ENCODE measurements at regions not wholly inside any gene's neighbourhood (a gene's known extent, or its start where the extent isn't known, plus 50 kb on each side); places are given as distances from the start of the nearest gene placed in this dataset.
"Not testable (repeated sequence)": the region's sequence is repeated elsewhere in the genome, so short reads cannot be mapped to it uniquely, and the experiment has no call there.

DNA sequence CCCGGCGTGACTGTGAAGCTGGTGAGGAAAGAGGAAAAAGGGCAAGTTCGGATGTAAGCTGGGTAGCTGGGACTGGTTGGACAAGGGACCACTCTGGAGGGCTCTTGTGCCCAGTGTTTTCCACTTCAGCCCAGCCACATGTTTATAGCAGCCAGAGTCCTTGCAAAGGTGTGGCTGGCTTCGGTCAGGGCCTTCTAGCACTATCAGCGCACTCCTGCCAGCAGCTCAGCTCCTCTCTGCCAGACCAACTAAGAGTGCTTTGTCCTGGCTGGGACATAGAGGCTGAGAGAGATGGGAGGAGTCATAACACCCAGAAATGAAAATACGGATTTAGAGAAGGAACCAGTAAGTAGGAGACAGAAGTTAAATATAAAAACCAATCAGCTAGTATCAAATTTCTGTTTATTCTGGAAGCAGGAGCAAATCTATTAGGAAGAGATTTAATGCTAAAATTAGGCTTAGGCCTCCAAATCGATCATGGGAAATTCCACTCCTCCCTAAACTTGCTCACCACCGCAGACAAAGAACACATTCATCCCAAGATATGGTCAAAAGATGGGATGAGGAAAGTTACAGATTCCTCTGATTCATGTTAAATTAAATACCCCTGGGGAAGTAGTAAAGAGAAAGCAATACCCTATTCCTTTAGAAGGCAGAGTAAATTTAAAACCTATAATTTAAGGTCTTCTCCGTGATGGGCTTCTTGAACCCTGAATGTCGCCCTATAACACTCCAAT, 135.0 kb downstream of the RALA start:
- DNase-seq (ENCODE audit: low read depth in 2 of 2), result no peak

DNA sequence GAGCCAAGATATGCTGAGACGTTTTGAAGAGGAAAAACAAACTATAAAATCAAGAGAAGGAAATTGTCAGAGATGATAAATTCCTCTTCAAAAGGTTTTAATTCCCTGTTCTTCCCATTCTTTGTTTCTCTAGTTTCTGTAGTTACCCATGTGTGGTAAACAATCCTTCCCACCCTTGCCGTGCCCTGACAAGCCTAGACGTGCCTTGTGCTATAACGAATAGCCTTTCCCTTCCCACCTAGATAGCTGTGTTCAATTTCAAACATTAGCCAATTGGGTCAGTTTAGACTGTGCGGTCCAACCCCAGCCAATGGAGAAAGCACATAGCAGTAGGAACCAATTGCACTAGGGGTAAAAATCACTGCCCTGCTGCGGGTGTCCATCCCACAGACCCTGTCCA, 138.1 kb downstream of the RALA start:
- no peak for DNase-seq (ENCODE audit: low read depth in 2 of 2)

DNA sequence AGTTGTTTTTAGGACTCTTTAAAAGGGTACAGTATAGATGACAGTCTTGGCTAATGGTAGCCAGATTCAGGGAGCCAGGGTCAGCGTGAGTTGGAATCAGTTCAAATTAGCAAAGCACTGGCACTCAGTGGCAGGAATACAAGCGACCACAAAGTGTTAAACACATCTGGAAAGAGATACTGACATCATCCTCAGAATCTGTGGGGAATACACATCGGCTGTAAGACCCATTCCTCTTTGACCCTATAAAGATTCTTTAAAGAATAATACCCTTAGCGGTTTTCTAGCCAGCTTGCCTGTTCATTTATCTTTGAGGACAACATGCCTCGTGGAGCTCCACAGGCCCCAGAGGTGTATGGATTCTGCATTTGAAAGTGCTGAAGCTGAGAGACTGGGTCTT, 139.1 kb downstream of the RALA start:
- not testable (repeated sequence) for DNase-seq (ENCODE audit: low read depth in 2 of 2)

DNA sequence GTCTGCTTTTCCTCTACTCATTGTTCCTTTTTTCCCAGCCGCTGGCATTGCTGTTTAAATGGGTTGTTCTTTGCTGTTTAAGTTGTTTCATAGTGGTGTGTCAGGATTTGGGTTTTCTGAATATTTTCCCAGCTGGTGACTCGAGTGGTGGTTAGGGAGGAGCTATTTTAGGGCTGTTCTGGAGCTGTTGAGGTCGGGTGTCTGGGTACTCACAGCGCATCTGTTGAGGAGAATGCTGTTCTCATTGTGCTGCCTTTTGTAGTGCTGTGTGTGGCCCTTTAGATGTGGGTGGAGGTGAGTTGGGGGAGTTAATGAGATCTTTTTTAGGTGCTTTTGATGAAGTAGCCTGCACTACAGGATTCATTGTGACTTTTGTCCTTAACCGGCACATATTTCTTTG, 139.5 kb downstream of the RALA start:
- not testable (repeated sequence) for DNase-seq (ENCODE audit: low read depth in 2 of 2)

DNA sequence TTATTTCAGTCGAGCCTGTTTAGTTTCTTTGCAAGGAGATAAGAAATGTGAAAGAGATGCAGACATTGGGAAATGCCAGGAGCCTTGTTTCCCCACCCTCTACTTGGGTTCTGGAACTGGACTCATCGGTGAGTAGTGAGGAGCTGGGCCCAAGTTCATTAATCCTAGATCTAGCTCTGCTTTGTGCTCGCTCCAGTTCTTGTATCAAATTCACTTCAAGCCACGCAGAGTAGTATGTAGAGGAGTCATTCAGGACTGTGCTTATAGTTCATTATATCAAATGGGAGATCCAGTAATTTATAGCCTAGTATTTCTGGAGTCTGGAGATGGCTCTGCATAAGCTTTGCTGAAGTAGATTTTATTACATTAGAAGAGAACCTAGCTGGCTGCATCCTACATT, 142.5 kb downstream of the RALA start:
- not testable (repeated sequence) for DNase-seq (ENCODE audit: low read depth in 2 of 2)

DNA sequence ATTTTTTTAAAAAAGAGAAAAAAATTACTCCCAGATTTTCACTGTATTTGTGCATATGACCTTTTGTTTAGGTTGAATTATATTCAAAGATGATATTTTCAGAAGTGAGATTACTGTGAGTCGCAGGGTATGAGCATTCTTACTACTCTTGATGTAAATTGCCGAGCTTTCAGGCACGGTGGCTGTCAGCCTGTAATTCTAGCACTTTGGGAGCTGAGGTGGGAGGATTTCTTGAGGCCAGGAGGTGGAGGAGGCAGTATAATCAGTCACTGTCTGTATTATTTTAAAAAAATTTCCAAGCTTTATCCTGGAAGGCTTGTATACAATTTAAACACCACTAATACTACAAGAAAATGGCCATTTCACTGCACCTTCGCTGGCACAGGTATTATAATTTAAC, 145.1 kb downstream of the RALA start:
- DNase-seq (ENCODE audit: low read depth in 2 of 2), result not testable (repeated sequence)

DNA sequence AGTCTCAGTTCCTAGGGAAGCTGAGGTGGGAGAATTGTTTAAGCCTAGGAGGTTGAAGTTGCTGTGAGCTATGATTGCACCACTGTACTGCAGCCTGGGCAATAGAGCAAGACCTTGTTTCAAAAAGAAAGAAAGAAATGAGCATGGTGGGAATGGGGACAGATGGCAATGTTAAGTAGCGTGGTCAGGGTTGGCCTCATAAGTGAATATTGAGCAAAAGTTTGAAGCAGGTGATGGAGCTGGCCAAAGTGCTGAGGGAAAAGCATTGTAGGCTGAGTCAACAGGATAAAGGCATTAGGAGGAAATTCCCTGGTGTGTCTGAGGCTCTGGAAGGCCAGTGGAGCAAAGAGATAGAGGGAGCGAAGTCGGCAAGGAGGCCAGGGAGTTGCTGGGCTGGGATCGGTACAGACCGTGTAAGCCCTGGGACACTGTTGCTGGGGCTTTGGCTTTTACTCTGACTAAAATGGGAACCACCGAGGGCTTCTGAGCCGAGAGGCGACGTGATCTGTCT, 151.0 kb downstream of the RALA start:
- not testable (repeated sequence) for DNase-seq (ENCODE audit: low read depth in 2 of 2)

DNA sequence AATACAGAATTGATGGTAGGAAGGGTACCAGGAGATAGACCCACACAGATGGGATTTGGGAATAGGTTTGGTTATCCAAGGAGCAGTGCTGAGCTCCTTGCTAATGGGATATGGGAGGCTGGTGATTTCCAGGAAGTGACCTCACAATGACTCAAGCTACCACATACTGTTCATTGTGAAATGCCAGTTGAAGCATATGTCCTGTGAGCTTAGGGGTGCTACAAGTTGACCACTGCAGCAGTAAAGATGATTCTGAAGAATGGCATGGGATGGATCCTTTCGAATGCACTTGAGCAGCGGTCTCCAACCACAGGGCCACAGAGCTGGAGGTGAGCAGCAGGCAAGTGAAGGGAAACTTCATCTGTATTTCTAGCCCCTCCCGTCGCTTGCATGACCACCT, 158.2 kb downstream of the RALA start:
- DNase-seq (ENCODE audit: low read depth in 2 of 2), result peak in 1 of 2 donors; percentile 31

DNA sequence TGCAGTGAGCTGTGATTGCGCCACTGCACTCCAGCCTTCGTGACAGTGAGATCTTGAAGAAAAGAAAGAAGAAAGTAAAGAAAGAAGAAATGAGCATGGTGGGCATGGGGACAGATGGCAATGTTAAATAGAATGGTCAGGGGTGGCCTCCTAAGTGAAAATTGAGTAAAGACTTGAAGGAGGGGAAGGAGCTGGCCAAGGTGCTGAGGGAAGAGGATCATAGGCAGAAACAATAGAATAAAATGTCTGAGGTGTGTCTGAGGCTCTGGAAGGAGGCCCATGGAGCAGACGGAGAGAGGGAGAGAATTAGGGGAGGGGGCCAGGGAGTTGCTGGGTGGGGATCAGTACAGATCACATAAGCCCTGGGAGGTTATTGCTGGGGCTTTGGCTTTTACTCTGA, 163.1 kb downstream of the RALA start:
- DNase-seq (ENCODE audit: low read depth in 2 of 2), result not testable (repeated sequence)

DNA sequence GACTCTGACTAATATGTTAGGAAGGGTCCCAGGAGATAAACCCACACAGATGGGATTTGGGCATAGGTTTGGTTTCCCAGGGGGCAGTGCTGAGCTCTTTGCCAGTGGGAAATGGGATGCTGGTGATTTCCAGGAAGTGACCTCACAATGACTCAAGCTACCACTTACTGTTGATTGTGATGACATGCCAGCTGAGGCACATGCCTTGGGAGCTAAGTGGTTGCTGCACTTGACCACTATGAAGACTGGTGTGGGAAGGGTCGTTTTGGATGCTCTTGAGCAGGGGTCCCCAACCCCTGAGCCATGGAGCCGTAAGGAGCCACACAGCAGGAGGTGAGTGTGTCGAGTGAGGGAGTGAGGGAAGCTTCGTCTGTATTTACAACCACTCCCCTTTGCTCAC, 159.0 kb upstream of the CDK13 start:
- peak in 1 of 2 donors; percentile 10 for DNase-seq (ENCODE audit: low read depth in 2 of 2)

DNA sequence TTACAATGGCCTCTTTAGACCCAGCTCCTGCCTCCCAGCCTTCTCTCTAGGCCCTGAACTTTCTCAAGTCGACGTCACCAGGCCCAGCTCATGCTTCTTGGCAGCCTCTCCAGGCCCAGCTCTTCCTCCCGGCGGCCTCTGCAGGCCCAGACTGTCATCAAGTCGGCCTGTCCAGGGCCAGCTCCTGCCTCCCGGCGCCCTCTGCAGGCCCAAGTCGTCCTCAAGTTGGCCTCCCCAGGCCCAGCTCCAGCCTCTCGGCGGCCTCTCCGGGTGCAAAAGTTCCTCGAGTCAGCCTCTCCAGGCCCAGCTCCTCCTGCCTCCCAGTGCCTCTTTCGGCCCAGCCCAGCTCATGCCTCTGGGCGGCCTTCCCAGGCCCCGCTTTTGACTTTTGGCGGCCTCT, 158.1 kb upstream of the CDK13 start:
- peak in 1 of 2 donors; percentile 12 for DNase-seq (ENCODE audit: low read depth in 2 of 2)

DNA sequence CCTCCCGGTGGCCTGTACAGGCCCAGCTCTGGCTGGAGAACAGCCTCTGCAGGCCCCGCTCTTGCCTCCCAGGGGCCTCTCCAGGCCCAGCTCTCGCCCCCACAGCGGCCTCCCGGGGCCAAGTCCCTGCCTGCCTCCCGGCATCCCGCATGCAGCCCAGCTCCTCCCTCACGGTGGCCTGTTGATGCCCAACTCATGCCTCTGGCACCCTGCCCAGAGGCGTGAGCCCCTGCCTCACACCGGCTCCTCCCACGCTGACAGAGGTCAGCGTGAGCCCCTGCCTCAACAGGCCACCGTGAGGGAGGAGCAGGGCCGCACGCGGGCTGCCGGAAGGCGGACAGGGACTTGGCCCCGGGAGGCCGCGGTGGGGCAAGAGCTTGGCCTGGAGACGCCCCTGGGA, 157.0 kb upstream of the CDK13 start:
- not testable (repeated sequence) for DNase-seq (ENCODE audit: low read depth in 2 of 2)

DNA sequence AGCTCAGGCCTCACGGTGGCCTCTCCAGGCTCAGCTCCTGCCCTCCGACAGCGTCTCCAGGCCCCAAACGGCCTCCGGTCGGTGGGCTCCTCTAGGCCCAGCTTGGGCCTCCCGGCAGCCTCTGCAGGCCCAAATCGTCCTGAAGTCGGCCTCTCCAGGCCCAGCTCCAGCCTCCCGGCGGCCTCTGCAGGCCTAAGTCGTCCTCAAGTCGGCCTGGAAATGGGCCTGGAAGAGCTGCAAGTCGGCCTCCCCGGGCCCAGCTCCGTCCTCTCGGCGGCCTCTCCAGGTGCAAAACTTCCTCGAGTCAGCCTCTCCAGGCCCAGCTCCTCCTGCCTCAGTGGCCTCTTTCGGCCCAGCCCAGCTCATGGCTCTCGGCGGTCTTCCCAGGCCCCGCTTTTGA, 156.2 kb upstream of the CDK13 start:
- DNase-seq (ENCODE audit: low read depth in 2 of 2), result not testable (repeated sequence)

DNA sequence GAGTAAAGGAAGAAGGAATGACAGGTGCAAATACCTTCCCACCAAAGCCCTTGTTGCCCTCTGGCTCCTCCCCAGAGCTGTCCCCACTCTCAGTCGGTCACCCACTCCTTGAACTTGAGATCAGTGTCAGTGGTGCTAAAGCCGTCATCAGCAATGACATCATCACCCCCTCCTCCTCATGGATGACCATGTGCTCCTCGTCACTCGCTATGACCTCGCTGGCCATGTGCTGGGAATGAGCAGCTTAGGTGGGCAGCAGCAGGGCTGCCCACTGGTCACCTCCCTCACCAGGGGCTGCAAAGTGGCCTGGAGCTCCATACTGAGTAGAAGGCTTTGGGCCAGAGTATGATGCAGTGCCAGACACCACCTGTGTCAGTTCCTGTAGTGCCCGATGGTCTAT, 153.1 kb upstream of the CDK13 start:
- not testable (repeated sequence) for DNase-seq (ENCODE audit: low read depth in 2 of 2)

DNA sequence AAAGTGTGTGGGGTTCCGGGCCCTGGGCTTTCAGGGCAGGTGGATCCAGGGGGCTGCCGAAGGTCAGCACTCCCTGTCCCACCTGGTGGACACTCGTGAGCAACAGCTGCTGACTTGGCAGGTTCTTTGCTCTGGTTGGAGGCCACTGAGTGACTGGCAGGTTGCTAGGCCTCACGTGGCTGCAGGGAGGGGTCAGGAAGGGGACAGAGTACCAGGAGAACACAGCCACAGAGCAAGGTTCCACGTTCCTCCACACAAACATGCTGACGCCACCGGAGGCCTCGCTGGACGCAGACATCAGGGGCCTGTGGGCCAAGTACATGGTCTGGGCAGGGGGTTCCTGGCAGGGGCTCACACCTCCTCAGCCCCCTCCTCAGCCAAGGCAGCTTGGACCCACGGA, 152.0 kb upstream of the CDK13 start:
- not testable (repeated sequence) for DNase-seq (ENCODE audit: low read depth in 2 of 2)

DNA sequence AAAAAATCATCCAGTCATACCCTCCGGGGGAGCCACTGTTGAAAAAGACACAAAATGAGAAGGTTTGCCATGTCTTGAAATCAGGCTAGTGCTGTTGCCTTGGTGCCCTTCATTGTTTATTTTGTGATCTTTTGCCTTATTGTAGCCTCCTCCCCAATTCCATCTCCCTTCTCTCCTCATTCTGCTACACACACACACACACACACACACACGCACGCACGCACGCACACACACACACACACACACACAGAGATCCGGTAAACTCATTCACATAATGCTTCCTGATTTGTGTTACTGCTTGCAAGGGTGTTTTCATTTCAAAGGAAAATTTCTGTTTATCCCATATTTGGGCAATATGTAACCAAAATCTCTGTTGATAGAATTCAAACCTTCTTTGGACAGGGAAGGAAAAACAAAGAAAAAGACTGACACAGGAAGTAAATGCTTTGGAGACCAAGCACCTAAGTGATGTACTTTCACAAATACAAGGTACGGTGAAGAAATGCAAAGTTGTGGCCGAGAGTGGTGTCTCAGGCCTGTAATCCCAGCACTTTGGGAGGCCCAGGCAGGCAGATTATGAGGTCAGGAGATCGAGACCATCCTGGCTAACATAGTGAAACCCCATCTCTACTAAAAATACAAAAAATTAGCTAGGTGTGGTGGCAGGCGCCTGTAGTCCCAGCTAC, 141.1 kb upstream of the CDK13 start:
- no peak for DNase-seq (ENCODE audit: low read depth in 2 of 2)

DNA sequence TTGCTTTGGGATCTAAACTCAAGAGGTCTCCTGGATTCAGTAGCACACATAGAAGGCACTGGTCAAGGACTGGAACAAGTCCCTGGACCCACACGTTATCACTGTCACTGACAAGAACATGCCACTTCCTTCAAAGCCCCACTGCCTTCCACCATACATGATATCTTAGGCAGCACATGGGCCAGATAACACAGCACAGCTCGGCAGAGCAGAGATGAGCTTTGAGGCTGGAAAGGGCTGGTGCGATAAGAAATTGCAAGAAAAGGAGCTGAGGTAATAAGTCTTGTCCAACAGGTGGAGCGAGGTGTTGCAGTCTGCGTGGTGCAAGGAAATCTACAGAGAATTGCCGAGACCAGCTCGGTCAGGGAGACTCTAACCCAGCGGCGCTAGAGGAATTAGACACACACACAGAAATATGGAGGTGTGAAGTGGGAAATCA, 139.8 kb upstream of the CDK13 start:
- no peak for DNase-seq (ENCODE audit: low read depth in 2 of 2)

DNA sequence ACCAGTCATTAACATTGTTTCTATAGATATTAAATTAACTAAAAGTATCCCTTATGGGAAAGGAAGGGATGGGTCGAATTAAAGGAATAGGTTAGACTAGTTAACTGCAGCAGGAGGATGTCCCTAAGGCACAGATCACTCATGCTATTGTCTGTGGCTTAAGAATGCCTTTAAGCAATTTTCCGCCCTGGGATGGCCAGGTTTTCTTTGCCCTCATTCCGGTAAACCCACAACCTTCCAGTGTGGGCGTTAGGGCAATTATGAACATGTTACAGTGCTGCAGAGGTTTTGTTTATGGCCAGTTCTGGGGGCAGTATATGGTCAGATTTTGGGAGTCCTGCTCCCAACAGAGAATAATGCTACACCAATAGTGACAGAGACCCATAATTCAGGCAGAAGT, 139.3 kb upstream of the CDK13 start:
- DNase-seq (ENCODE audit: low read depth in 2 of 2), result no peak

DNA sequence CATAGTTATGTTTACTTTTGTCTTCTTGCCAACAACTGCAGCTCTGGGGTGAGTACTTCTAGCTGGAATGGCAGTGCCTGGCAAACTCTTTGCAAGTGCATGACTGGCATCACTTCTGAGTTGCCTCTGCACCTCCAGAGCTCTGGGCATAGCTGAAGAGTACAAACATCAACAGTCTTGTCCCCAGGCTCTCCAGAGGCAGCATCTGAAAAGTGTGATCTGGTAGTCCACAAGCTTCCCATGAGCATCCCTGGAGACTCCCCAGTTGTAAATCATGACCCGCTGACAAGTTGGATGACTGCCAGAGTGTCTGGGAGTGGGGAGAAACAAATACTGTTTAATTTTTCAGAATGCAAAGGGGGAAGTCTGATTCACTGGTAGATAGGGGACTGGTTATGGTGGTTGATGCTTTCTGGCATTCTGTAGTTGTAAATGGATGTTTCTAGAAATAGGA, 138.9 kb upstream of the CDK13 start:
- DNase-seq (ENCODE audit: low read depth in 2 of 2), result peak; percentile 61 to 67

DNA sequence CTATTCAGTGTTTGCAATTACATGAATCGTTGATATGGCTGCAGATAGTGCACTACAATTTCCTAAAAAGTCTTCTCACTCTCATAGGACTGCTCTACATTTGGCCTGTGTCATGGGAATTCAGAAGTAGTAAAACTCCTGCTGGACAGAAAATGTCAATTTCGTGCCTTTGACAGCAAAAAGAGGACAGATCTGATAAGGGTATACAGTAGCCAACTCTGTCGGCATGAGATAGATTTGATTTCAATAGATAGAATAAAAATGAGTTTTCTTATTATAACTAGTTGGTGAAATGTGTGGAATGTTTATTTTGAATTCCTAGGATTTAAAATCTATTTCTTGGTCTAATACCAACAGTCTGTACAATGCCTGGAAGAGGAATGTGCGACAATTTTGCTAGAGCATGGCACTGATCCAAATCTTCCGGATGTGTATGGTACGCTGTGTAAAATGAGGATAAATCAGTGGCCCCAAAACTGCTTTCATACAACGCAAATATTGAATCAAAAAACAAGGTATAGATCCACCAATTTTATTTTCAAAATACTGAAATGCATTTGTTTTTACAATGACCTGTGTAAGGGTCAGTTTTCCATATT, 133.5 kb upstream of the CDK13 start:
- peak; percentile 22 to 56 for DNase-seq (ENCODE audit: low read depth in 2 of 2)

DNA sequence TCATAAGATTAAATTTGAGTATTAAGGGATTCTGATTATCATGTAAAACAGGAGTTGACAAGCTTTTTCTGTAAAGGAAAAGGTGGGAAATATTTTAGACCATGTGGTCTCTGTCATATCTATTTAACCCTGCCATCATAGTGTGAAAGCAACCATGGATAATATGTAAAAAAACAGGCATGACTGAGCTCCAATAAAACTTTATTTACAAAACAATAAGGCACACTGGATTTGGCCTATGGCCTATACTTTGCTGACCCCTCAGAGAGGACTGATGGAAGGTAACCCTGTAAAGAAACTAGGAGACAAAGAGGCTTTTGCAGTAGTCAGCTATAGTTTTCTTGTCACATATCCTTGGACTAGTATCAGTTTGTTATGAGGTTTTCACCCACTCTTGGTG, 130.5 kb upstream of the CDK13 start:
- DNase-seq (ENCODE audit: low read depth in 2 of 2), result no peak

DNA sequence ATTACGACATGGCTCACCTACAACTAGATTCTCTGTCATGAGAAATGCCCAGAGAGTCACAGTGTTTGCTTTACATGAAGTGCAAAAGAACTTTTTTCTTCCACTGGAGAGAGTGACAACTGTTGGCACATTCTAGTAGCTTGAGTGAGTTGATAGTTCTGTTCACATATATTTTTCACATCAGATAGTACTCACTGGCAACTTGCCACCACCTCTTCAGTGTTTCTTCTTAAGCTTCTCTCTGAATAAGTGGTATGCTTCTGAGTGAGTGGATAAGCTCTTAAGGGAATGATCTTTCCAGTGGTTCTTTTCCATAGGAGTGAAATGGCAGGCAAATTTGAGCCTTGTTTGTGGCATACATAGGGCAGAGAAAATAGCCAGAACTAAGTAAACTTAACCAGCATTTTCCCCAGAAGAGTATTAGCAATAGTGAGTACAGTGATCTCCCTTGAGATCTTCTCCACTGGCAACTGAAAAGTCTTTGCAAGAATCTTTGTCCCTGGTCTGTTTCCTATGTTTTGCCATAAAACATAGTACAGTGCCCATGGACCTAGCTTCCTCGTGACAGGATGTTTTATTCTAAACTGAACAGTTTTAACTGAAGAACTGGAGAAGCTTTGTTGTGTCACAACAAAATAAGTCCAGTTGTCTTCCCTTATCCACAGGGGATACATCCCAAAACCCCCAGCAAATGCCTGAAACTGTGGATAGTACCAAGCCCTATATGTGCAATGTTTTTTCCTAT, 125.4 kb upstream of the CDK13 start:
- no peak for DNase-seq (ENCODE audit: low read depth in 2 of 2)

Data from lung microvascular endothelial cell (primary cell).